HL-60 (cell line): ENCODE measurements at regions not wholly inside any gene's neighbourhood (a gene's known extent, or its start where the extent isn't known, plus 50 kb on each side); places are given as distances from the start of the nearest gene placed in this dataset.

ENCODE experiments used
- GABPA ChIP-seq: IDR thresholded peaks from 2 replicates; pipeline ENCODE4 v1.6.1; 2012; ENCODE audit warnings: low read depth
- POLR2AphosphoS5 ChIP-seq: IDR thresholded peaks from 2 replicates; pipeline ENCODE4 v1.6.1; 2012; ENCODE audit warnings: low read depth
- TF ChIP-seq, protein P1 (sequence below): IDR thresholded peaks from one replicate; pipeline ENCODE4 v1.5.1; 2011; ENCODE audit warnings: low read length, control low read depth, inconsistent platforms; ENCODE audit not compliant: insufficient read depth

- TF ChIP-seq, protein P1, sequence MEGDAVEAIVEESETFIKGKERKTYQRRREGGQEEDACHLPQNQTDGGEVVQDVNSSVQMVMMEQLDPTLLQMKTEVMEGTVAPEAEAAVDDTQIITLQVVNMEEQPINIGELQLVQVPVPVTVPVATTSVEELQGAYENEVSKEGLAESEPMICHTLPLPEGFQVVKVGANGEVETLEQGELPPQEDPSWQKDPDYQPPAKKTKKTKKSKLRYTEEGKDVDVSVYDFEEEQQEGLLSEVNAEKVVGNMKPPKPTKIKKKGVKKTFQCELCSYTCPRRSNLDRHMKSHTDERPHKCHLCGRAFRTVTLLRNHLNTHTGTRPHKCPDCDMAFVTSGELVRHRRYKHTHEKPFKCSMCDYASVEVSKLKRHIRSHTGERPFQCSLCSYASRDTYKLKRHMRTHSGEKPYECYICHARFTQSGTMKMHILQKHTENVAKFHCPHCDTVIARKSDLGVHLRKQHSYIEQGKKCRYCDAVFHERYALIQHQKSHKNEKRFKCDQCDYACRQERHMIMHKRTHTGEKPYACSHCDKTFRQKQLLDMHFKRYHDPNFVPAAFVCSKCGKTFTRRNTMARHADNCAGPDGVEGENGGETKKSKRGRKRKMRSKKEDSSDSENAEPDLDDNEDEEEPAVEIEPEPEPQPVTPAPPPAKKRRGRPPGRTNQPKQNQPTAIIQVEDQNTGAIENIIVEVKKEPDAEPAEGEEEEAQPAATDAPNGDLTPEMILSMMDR, result no peak
- TF ChIP-seq POLR2AphosphoS5 (no peak), GABPA (no peak)
Observed at GRCh38 chr2:18325118-18325517, 235.3 kb downstream of the RDH14 start.
